ENCODE measurements at regions not wholly inside any gene's neighbourhood (a gene's known extent, or its start where the extent isn't known, plus 50 kb on each side); places are given as distances from the start of the nearest gene placed in this dataset.

GRCh38 chr5:110908848-110909247 is 162.7 kb upstream of the TSLP start:
- Histone ChIP-seq H3K4me3 (no peak overlapping the region), H3K36me3 (no peaks in the 10 kb centered on the region), H3K27ac (no peak overlapping the region), H3K9ac (ENCODE audit: low read depth in 2 of 2, low read length in 2 of 2) (no peak overlapping the region), H3K4me1 (no peaks in the 10 kb centered on the region), H3K27me3 (no peaks in the 10 kb centered on the region), H3K9me3 (no peaks in the 10 kb centered on the region)
- no peak for DNase-seq
- TF ChIP-seq, protein P1, sequence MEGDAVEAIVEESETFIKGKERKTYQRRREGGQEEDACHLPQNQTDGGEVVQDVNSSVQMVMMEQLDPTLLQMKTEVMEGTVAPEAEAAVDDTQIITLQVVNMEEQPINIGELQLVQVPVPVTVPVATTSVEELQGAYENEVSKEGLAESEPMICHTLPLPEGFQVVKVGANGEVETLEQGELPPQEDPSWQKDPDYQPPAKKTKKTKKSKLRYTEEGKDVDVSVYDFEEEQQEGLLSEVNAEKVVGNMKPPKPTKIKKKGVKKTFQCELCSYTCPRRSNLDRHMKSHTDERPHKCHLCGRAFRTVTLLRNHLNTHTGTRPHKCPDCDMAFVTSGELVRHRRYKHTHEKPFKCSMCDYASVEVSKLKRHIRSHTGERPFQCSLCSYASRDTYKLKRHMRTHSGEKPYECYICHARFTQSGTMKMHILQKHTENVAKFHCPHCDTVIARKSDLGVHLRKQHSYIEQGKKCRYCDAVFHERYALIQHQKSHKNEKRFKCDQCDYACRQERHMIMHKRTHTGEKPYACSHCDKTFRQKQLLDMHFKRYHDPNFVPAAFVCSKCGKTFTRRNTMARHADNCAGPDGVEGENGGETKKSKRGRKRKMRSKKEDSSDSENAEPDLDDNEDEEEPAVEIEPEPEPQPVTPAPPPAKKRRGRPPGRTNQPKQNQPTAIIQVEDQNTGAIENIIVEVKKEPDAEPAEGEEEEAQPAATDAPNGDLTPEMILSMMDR (IDR thresholded peaks at IDR 0.05) = no peak
- intact Hi-C loops (cut with DNase I) = no loop called here

- no peak overlapping the region for H3K27ac ChIP-seq
- no peaks in the 10 kb centered on the region for H3K4me1 ChIP-seq
- H3K9me3 ChIP-seq = no peaks in the 10 kb centered on the region
- TF ChIP-seq, protein P1 (IDR thresholded peaks at IDR 0.05) = no peak
- no peak for DNase-seq
- intact Hi-C loops (cut with DNase I) = no loop called here
- no peak overlapping the region for H3K4me3 ChIP-seq
- no peaks in the 10 kb centered on the region for H3K36me3 ChIP-seq
- no peak overlapping the region for H3K9ac ChIP-seq (ENCODE audit: low read depth in 2 of 2, low read length in 2 of 2)
- H3K27me3 ChIP-seq = no peaks in the 10 kb centered on the region
Measured at GRCh38 chr5:110909415-110909814, 162.1 kb upstream of the TSLP start.

- Histone ChIP-seq H3K4me3 (no peak overlapping the region), H3K27ac (no peak overlapping the region), H3K9ac (ENCODE audit: low read depth in 2 of 2, low read length in 2 of 2) (no peak overlapping the region), H3K36me3 (no peaks in the 10 kb centered on the region), H3K4me1 (no peaks in the 10 kb centered on the region), H3K27me3 (no peaks in the 10 kb centered on the region), H3K9me3 (no peaks in the 10 kb centered on the region)
- no peak for DNase-seq
- intact Hi-C loops (cut with DNase I) = no loop called here
- TF ChIP-seq, protein P1 (IDR thresholded peaks at IDR 0.05) = no peak
Measured at GRCh38 chr5:110909950-110910349, 161.6 kb upstream of the TSLP start.

DNA sequence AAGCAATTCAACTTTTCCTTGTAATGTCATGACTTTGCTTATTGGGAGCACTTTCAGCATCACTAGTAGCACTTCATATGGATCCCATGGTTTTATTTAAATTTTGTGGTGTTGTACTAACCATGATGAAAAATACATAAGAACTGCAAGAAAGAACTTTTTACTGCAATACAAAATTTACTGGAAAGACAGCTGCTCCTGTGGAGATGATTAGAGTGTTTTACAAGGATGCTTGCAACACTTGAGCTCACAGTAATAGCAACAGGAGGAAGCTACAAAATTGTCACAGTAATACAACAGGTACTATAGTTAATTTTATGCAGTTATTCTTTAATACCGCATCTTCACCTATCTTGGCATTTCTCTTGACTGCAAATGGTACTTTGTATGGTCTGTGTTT is 158.3 kb upstream of the TSLP start:
- no peaks in the 10 kb centered on the region for H3K36me3 ChIP-seq
- DNase-seq = no peak
- no peaks in the 10 kb centered on the region for H3K9me3 ChIP-seq
- H3K27ac ChIP-seq = no peak overlapping the region
- no peak overlapping the region for H3K4me3 ChIP-seq
- intact Hi-C loops (cut with DNase I) = no loop called here
- H3K9ac ChIP-seq (ENCODE audit: low read depth in 2 of 2, low read length in 2 of 2) = no peak overlapping the region
- no peaks in the 10 kb centered on the region for H3K4me1 ChIP-seq
- H3K27me3 ChIP-seq = no peaks in the 10 kb centered on the region
- TF ChIP-seq, protein P1 (IDR thresholded peaks at IDR 0.05) = no peak

GRCh38 chr5:110916381-110917049 is 155.0 kb upstream of the TSLP start:
- no peaks in the 10 kb centered on the region for H3K4me1 ChIP-seq
- no peak for DNase-seq
- no peak overlapping the region for H3K27ac ChIP-seq
- intact Hi-C loops (cut with DNase I) = no loop called here
- H3K36me3 ChIP-seq = no peaks in the 10 kb centered on the region
- TF ChIP-seq, protein P1 (IDR thresholded peaks at IDR 0.05) = no peak
- H3K4me3 ChIP-seq = no peak overlapping the region
- H3K9ac ChIP-seq (ENCODE audit: low read depth in 2 of 2, low read length in 2 of 2) = no peak overlapping the region
- no peaks in the 10 kb centered on the region for H3K27me3 ChIP-seq
- no peaks in the 10 kb centered on the region for H3K9me3 ChIP-seq

All from colonic mucosa (tissue), 4 donors.